ENCODE measurements at regions not wholly inside any gene's neighbourhood (a gene's known extent, or its start where the extent isn't known, plus 50 kb on each side); places are given as distances from the start of the nearest gene placed in this dataset.
A peak's percentile ranks its signal among the peaks of the same experiment; 100 is the strongest.

GRCh38 chr1:38283696-38284470 lies 237.3 kb upstream of the POU3F1 start:
- TF ChIP-seq CTCF (IDR thresholded peaks at IDR 0.05; ENCODE audit: low read depth, low read length), result no peak
- Histone ChIP-seq H3K4me3 (no peak overlapping the region), H3K27me3 (no peaks in the 10 kb centered on the region), H3K9me3 (ENCODE audit: low read depth) (no peaks in the 10 kb centered on the region), H3K27ac (no peak overlapping the region), H3K4me1 (ENCODE audit: low read depth) (no peaks in the 10 kb centered on the region), H3K36me3 (no peaks in the 10 kb centered on the region)
- no peak for DNase-seq (ENCODE audit: low read depth in 1 of 2, low spot score in 1 of 2)

- H3K36me3 ChIP-seq, result no peaks in the 10 kb centered on the region
- H3K9me3 ChIP-seq (ENCODE audit: low read depth), result no peaks in the 10 kb centered on the region
- no peak overlapping the region for H3K4me3 ChIP-seq
- H3K27ac ChIP-seq, result no peak overlapping the region
- DNase-seq (ENCODE audit: low read depth in 1 of 2, low spot score in 1 of 2), result no peak
- H3K4me1 ChIP-seq (ENCODE audit: low read depth), result no peaks in the 10 kb centered on the region
- no peak for TF ChIP-seq CTCF (IDR thresholded peaks at IDR 0.05; ENCODE audit: low read depth, low read length)
- no peaks in the 10 kb centered on the region for H3K27me3 ChIP-seq
These were observed 232.6 kb upstream of the POU3F1 start for GRCh38 chr1:38279148-38279547.

GRCh38 chr1:38277646-38278045 lies 231.1 kb upstream of the POU3F1 start:
- no peak for DNase-seq (ENCODE audit: low read depth in 1 of 2, low spot score in 1 of 2)
- TF ChIP-seq CTCF (IDR thresholded peaks at IDR 0.05; ENCODE audit: low read depth, low read length), result no peak
- H3K9me3 ChIP-seq (ENCODE audit: low read depth), result no peaks in the 10 kb centered on the region
- no peaks in the 10 kb centered on the region for H3K27me3 ChIP-seq
- H3K27ac ChIP-seq, result no peak overlapping the region
- no peak overlapping the region for H3K4me3 ChIP-seq
- H3K36me3 ChIP-seq, result no peaks in the 10 kb centered on the region
- no peaks in the 10 kb centered on the region for H3K4me1 ChIP-seq (ENCODE audit: low read depth)

- no peak for DNase-seq (ENCODE audit: low read depth in 1 of 2, low spot score in 1 of 2)
- no peak for TF ChIP-seq CTCF (IDR thresholded peaks at IDR 0.05; ENCODE audit: low read depth, low read length)
- Histone ChIP-seq H3K36me3 (no peaks in the 10 kb centered on the region), H3K4me1 (ENCODE audit: low read depth) (no peaks in the 10 kb centered on the region), H3K4me3 (no peak overlapping the region), H3K27ac (no peak overlapping the region), H3K27me3 (no peaks in the 10 kb centered on the region), H3K9me3 (ENCODE audit: low read depth) (no peaks in the 10 kb centered on the region)
These were observed 229.4 kb upstream of the POU3F1 start for GRCh38 chr1:38275960-38276359.

GRCh38 chr1:38274974-38275373 lies 228.4 kb upstream of the POU3F1 start:
- TF ChIP-seq CTCF (IDR thresholded peaks at IDR 0.05; ENCODE audit: low read depth, low read length), result no peak
- H3K27ac ChIP-seq, result no peak overlapping the region
- H3K9me3 ChIP-seq (ENCODE audit: low read depth), result no peaks in the 10 kb centered on the region
- DNase-seq (ENCODE audit: low read depth in 1 of 2, low spot score in 1 of 2), result peak in 1 of 2 donors; percentile 67
- no peaks in the 10 kb centered on the region for H3K4me1 ChIP-seq (ENCODE audit: low read depth)
- no peaks in the 10 kb centered on the region for H3K36me3 ChIP-seq
- no peak overlapping the region for H3K4me3 ChIP-seq
- peaks cover 3% of the 10 kb centered on the region for H3K27me3 ChIP-seq

Data from cardiac muscle cell (in vitro differentiated cells and primary cell).